ENCODE measurements at regions not wholly inside any gene's neighbourhood (a gene's known extent, or its start where the extent isn't known, plus 50 kb on each side); places are given as distances from the start of the nearest gene placed in this dataset.

GRCh38 chr1:63148825-63149645 lies 173.3 kb upstream of the FOXD3 start:
- Histone ChIP-seq H3K36me3 (ENCODE audit: control insufficient read depth, low read depth, low read length) (no peaks in the 10 kb centered on the region), H3K4me3 (ENCODE audit: low read length) (no peak overlapping the region), H3K9ac (ENCODE audit: low read length) (no peak overlapping the region), H3K4me1 (ENCODE audit: control insufficient read depth, low read depth, low read length) (peaks cover 4% of the 10 kb centered on the region), H3K27me3 (ENCODE audit: control insufficient read depth, insufficient read depth, low read length) (no peaks in the 10 kb centered on the region), H3K9me3 (ENCODE audit: control insufficient read depth, low read depth, low read length) (no peaks in the 10 kb centered on the region), H3K27ac (ENCODE audit: low read length) (no peak overlapping the region)

DNA sequence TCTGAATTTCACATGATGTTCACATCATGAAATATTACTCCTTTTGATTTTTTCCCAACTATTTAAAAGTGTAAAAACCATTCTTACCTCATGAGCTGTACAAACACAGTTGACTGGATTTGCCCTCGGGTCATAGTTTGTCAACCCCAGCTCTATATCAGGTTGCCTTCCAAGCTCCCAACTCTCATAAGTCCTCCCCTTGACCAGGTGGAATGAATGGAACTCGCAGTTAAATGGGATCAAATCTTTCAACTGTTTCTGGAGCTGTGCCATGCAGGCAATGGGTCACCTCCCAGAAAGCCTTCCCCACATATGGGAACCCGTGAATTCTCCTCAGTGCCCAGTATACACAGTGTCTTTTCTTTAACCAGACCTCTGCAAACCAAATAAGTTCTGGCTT lies 169.8 kb upstream of the FOXD3 start:
- Histone ChIP-seq H3K27me3 (ENCODE audit: control insufficient read depth, insufficient read depth, low read length) (no peaks in the 10 kb centered on the region), H3K4me3 (ENCODE audit: low read length) (no peak overlapping the region), H3K9me3 (ENCODE audit: control insufficient read depth, low read depth, low read length) (no peaks in the 10 kb centered on the region), H3K27ac (ENCODE audit: low read length) (no peak overlapping the region), H3K9ac (ENCODE audit: low read length) (no peak overlapping the region), H3K4me1 (ENCODE audit: control insufficient read depth, low read depth, low read length) (peaks cover 4% of the 10 kb centered on the region), H3K36me3 (ENCODE audit: control insufficient read depth, low read depth, low read length) (no peaks in the 10 kb centered on the region)

GRCh38 chr1:63155437-63155836 lies 166.9 kb upstream of the FOXD3 start:
- no peaks in the 10 kb centered on the region for H3K9me3 ChIP-seq (ENCODE audit: control insufficient read depth, low read depth, low read length)
- no peaks in the 10 kb centered on the region for H3K4me1 ChIP-seq (ENCODE audit: control insufficient read depth, low read depth, low read length)
- H3K9ac ChIP-seq (ENCODE audit: low read length), result no peak overlapping the region
- no peak overlapping the region for H3K27ac ChIP-seq (ENCODE audit: low read length)
- no peaks in the 10 kb centered on the region for H3K36me3 ChIP-seq (ENCODE audit: control insufficient read depth, low read depth, low read length)
- no peak overlapping the region for H3K4me3 ChIP-seq (ENCODE audit: low read length)
- H3K27me3 ChIP-seq (ENCODE audit: control insufficient read depth, insufficient read depth, low read length), result no peaks in the 10 kb centered on the region

DNA sequence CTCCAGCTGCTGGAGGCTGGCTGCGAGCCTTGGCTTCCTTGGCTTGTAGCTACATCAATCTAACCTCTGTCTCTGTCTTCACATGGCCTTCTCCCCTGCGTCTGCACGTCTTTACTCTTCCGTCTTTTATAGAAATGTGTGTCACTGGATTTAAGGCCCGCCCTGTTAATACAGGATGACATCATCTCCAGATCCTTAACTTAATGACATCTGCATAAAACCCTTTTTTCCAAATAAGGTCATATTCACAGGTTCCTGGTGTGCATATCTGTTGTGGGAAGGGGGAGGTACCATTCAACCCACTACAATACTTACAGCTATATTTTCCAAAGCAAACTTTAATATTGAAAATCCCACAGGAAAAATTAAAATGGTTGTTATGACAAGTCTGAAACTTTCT lies 165.3 kb upstream of the FOXD3 start:
- Histone ChIP-seq H3K4me1 (ENCODE audit: control insufficient read depth, low read depth, low read length) (no peaks in the 10 kb centered on the region), H3K9ac (ENCODE audit: low read length) (no peak overlapping the region), H3K27me3 (ENCODE audit: control insufficient read depth, insufficient read depth, low read length) (no peaks in the 10 kb centered on the region), H3K4me3 (ENCODE audit: low read length) (no peak overlapping the region), H3K9me3 (ENCODE audit: control insufficient read depth, low read depth, low read length) (no peaks in the 10 kb centered on the region), H3K36me3 (ENCODE audit: control insufficient read depth, low read depth, low read length) (no peaks in the 10 kb centered on the region), H3K27ac (ENCODE audit: low read length) (no peak overlapping the region)

DNA sequence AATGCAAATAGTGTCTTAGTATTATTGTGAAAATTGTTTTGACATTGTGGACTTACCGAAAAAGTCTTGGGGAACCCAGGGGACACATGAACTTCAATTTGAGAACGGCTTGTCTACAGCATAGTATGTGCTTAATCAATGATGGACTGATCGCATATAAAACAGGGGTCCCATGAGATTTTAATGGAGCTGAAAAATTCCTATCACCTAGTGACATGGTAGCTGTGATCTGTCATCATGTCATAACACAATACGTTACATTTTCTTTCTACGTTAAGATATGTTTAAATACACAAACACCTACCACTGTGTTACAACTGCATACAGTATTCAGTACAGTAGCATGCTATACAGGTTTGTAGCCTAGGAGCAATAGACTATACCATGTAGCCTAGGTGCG lies 153.3 kb upstream of the FOXD3 start:
- no peaks in the 10 kb centered on the region for H3K27me3 ChIP-seq (ENCODE audit: control insufficient read depth, insufficient read depth, low read length)
- no peak overlapping the region for H3K27ac ChIP-seq (ENCODE audit: low read length)
- H3K4me3 ChIP-seq (ENCODE audit: low read length), result no peak overlapping the region
- no peaks in the 10 kb centered on the region for H3K36me3 ChIP-seq (ENCODE audit: control insufficient read depth, low read depth, low read length)
- peaks cover 5% of the 10 kb centered on the region for H3K4me1 ChIP-seq (ENCODE audit: control insufficient read depth, low read depth, low read length)
- no peaks in the 10 kb centered on the region for H3K9me3 ChIP-seq (ENCODE audit: control insufficient read depth, low read depth, low read length)
- no peak overlapping the region for H3K9ac ChIP-seq (ENCODE audit: low read length)

DNA sequence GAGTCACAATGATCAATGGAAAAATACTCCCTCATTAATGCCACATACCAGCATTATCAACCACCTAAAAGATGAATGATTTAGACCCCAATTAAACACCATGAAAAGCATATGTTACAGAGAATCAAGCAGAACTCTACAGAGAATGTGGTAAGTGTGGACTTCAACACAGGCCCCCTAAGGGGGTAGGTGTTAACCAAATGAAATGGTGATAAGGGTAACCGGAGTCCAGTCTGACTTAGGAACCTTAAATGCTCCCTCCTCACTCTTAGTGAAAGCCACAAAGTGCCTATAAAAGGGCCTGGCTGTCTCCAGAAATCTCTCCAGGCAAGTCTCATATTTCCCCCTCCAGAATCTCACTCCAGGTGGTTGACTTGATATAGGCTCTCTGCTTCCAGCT lies 149.2 kb upstream of the FOXD3 start:
- Histone ChIP-seq H3K4me1 (ENCODE audit: control insufficient read depth, low read depth, low read length) (peaks cover 5% of the 10 kb centered on the region), H3K4me3 (ENCODE audit: low read length) (no peak overlapping the region), H3K36me3 (ENCODE audit: control insufficient read depth, low read depth, low read length) (no peaks in the 10 kb centered on the region), H3K9me3 (ENCODE audit: control insufficient read depth, low read depth, low read length) (peaks cover 6% of the 10 kb centered on the region), H3K27me3 (ENCODE audit: control insufficient read depth, insufficient read depth, low read length) (no peaks in the 10 kb centered on the region), H3K27ac (ENCODE audit: low read length) (no peak overlapping the region), H3K9ac (ENCODE audit: low read length) (no peak overlapping the region)

DNA sequence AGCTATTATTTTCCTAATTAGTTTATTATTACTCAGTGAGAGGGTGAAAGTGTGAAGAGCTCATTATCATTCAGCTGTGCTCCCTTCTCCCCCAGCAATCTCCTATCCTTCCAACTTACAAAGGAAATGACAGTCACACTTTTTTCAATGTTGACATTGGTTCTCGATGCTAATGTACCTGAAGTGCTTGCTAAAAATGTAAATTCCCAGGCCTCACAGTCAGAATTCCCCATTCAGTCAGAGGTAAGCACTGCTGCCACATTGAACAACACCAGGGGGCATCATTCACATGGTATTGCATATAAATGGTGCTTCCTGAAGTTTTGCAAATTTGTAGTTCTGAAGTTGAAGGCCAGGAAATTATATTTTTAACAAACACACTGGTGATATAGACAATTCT lies 132.7 kb upstream of the FOXD3 start:
- peak overlapping the region; percentile 10 for H3K9ac ChIP-seq (ENCODE audit: low read length)

DNA sequence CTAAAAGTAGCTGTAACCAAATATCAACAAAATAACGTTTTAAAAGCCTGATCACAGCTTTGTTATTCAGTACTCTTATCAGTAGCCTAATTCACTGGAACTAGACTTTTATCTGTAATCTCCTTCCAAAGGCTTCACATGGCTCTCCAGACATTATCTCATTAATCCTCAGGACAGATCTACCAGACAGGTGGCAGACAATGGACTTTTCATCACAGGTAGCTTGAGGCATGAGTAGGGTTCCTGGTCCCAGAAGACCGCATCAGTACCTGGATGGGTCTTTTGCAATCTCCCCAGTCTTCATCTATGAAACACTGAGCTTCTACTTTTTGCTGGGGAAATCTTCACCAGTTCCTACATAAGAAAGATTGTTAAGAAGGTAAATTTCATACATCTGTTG lies 132.2 kb upstream of the FOXD3 start:
- Histone ChIP-seq H3K9me3 (ENCODE audit: control insufficient read depth, low read depth, low read length) (no peaks in the 10 kb centered on the region), H3K4me3 (ENCODE audit: low read length) (peak overlapping the region; percentile 11), H3K27ac (ENCODE audit: low read length) (no peak overlapping the region), H3K36me3 (ENCODE audit: control insufficient read depth, low read depth, low read length) (no peaks in the 10 kb centered on the region), H3K9ac (ENCODE audit: low read length) (peak overlapping the region; percentile 10), H3K4me1 (ENCODE audit: control insufficient read depth, low read depth, low read length) (peaks cover 36% of the 10 kb centered on the region), H3K27me3 (ENCODE audit: control insufficient read depth, insufficient read depth, low read length) (peaks cover 3% of the 10 kb centered on the region)

More for the DNA sequence above, 132.7 kb upstream of the FOXD3 start:
- Histone ChIP-seq H3K36me3 (ENCODE audit: control insufficient read depth, low read depth, low read length) (no peaks in the 10 kb centered on the region), H3K27me3 (ENCODE audit: control insufficient read depth, insufficient read depth, low read length) (no peaks in the 10 kb centered on the region), H3K4me3 (ENCODE audit: low read length) (peak overlapping the region; percentile 11), H3K27ac (ENCODE audit: low read length) (no peak overlapping the region), H3K9me3 (ENCODE audit: control insufficient read depth, low read depth, low read length) (no peaks in the 10 kb centered on the region), H3K4me1 (ENCODE audit: control insufficient read depth, low read depth, low read length) (peaks cover 36% of the 10 kb centered on the region)

DNA sequence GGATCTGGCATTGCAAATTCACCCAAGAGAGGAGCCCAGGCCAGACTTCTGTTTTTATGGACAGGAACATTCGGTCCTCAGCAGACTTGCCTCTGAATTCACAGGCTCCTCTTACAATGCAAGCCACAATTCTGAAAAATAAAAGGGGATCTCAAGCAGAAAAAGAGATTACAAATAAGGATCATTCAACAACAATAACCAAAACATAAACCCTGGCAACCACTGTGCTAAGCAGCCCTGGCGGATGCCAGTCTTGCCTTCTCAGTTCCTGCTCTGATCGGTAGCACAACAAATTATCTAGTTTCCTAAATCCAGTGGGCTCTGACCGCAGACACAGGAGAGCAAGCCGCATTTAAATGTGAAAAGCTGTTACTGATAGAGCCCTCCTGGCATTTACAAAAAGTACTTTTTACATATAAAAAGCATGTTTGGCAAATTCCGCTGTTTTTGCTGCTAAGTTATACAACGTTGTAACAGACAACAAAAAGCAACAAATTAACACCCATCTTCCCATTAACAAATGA lies 123.4 kb upstream of the FOXD3 start:
- H3K4me3 ChIP-seq (ENCODE audit: low read length), result peak overlapping the region; percentile 46
- H3K27me3 ChIP-seq (ENCODE audit: control insufficient read depth, insufficient read depth, low read length), result peaks cover 56% of the 10 kb centered on the region

DNA sequence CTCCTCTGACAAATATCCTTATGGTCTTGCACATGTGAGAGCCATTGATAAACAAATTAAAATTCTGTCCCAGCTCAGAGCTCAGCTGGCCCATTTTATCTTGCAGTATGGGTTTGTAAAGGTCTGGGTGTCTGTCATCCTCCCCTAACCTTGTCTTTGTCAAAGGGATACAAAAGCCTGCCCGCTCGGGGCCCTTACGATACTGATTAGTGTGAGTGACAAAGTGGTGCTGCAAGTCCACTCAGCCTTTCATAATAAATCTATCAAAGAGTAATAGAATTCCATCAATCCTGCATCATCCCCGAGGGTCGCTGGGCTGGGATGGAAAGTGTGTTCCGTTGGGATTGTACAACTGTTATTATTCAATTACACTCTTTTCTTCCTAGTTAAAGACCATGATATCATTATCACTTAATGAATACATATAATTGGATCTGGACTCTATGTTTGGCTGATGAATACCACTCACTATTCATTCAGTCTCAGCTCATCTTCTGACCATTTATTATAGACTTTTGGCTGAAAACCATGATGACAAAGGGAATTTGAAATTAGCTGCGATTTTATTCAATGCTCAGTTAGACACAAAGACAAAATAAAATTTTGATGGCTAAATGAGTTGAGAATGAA lies 122.5 kb upstream of the FOXD3 start:
- Histone ChIP-seq H3K9ac (ENCODE audit: low read length) (peak overlapping the region; percentile 2), H3K36me3 (ENCODE audit: control insufficient read depth, low read depth, low read length) (no peaks in the 10 kb centered on the region), H3K27ac (ENCODE audit: low read length) (no peak overlapping the region), H3K27me3 (ENCODE audit: control insufficient read depth, insufficient read depth, low read length) (peaks cover 56% of the 10 kb centered on the region), H3K4me3 (ENCODE audit: low read length) (peak overlapping the region; percentile 46), H3K9me3 (ENCODE audit: control insufficient read depth, low read depth, low read length) (no peaks in the 10 kb centered on the region), H3K4me1 (ENCODE audit: control insufficient read depth, low read depth, low read length) (peaks cover 35% of the 10 kb centered on the region)

More for the DNA sequence above, 123.4 kb upstream of the FOXD3 start:
- Histone ChIP-seq H3K9ac (ENCODE audit: low read length) (no peak overlapping the region), H3K9me3 (ENCODE audit: control insufficient read depth, low read depth, low read length) (no peaks in the 10 kb centered on the region), H3K27ac (ENCODE audit: low read length) (no peak overlapping the region), H3K4me1 (ENCODE audit: control insufficient read depth, low read depth, low read length) (peaks cover 35% of the 10 kb centered on the region), H3K36me3 (ENCODE audit: control insufficient read depth, low read depth, low read length) (no peaks in the 10 kb centered on the region)

- no peak overlapping the region for H3K4me3 ChIP-seq (ENCODE audit: low read length)
- no peak overlapping the region for H3K9ac ChIP-seq (ENCODE audit: low read length)
- H3K9me3 ChIP-seq (ENCODE audit: control insufficient read depth, low read depth, low read length), result no peaks in the 10 kb centered on the region
- peaks cover 53% of the 10 kb centered on the region for H3K27me3 ChIP-seq (ENCODE audit: control insufficient read depth, insufficient read depth, low read length)
- no peaks in the 10 kb centered on the region for H3K36me3 ChIP-seq (ENCODE audit: control insufficient read depth, low read depth, low read length)
- peaks cover 35% of the 10 kb centered on the region for H3K4me1 ChIP-seq (ENCODE audit: control insufficient read depth, low read depth, low read length)
- no peak overlapping the region for H3K27ac ChIP-seq (ENCODE audit: low read length)
Observed at GRCh38 chr1:63200676-63201075, 121.7 kb upstream of the FOXD3 start.
